Fibroblast of lung (primary cell): ENCODE measurements at regions not wholly inside any gene's neighbourhood (a gene's known extent, or its start where the extent isn't known, plus 50 kb on each side); places are given as distances from the start of the nearest gene placed in this dataset.

Experiments used
- CTCF ChIP-seq, 2 donors: IDR thresholded peaks in 1 of 2; conservative IDR thresholded peaks in 1 of 2; 1 replicate in 1 of 2; 2 replicates in 1 of 2; pipeline ENCODE4 v1.5.1; 2011 to 2012; ENCODE audit warnings: low read length in 2 of 2, control low read depth in 1 of 2, inconsistent platforms in 1 of 2, low read depth in 1 of 2, mild to moderate bottlenecking in 1 of 2
- EZH2 ChIP-seq: IDR thresholded peaks from 2 replicates; pipeline ENCODE4 v1.5.1; 2012; ENCODE audit warnings: low read length, control low read depth, mild to moderate bottlenecking; ENCODE audit errors: missing control alignments

DNA sequence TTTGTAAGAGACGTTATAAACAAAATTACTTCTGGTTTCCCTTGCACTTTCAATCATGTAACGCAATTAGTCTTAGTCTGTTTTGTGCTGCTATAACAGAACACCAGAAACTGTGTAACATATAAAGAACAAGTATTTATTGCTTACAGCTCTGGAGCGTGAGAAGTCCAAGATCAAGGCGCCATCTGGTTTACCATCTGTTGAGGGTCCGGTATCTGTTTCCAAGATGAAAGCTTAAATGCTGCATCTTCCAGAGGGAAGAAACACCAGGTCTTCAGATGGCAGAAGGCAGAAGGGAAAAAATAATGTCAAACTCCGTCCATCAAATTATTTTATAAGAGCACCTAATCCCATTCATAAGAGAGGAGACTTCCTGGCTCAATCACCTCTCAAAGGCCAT is 474.1 kb downstream of the PDGFC start:
- TF ChIP-seq CTCF (conservative IDR thresholded peaks at IDR 0.05 in 1 of 2, IDR thresholded peaks at IDR 0.05 in 1 of 2; ENCODE audit: low read depth in 1 of 2, low read length in 2 of 2) (no peak), EZH2 (no peak)
